Ascending aorta (tissue), 2 donors: ENCODE measurements at regions not wholly inside any gene's neighbourhood (a gene's known extent, or its start where the extent isn't known, plus 50 kb on each side); places are given as distances from the start of the nearest gene placed in this dataset.

Experiments used
- DNase-seq, 2 donors: peaks; one replicate each; pipeline ENCODE4 v3.0.0-alpha.2; 2019; ENCODE audit warnings: low spot score in 2 of 2
- H3K27ac ChIP-seq, 2 donors: fragments of 200-600 bp; sonication (generic); one replicate each; pipeline ENCODE4 v1.5.1; 2016 to 2017; ENCODE audit warnings: mild to moderate bottlenecking in 1 of 2
- H3K27me3 ChIP-seq: fragments of 200-600 bp; sonication (generic); one replicate; pipeline ENCODE4 v1.5.1; 2017
- H3K36me3 ChIP-seq, 2 donors: fragments of 200-600 bp; sonication (generic); one replicate each; pipeline ENCODE4 v1.5.1; 2016
- H3K4me1 ChIP-seq, 2 donors: fragments of 200-600 bp; sonication (generic); one replicate each; pipeline ENCODE4 v1.5.1; 2016 to 2017; ENCODE audit warnings: mild to moderate bottlenecking in 1 of 2
- H3K4me3 ChIP-seq, 2 donors: fragments of 200-600 bp; sonication (generic); one replicate each; pipeline ENCODE4 v1.5.1; 2016 to 2017; ENCODE audit warnings: mild to moderate bottlenecking in 1 of 2
- H3K9me3 ChIP-seq, 2 donors: fragments of 200-600 bp; sonication (generic); one replicate each; pipeline ENCODE4 v1.5.1; 2016
- intact Hi-C: fragments of 100-400 bp; cut with DNase I; formaldehyde crosslinking; loops from one replicate; pipeline ENCODE4 v1.15.1; 2023
- TF ChIP-seq, protein P1 (sequence below), 3 experiments: fragments of 200-600 bp in 2 of 3; fragments of 450-650 bp in 1 of 3; sonication (generic) in 2 of 3; IDR thresholded peaks; one replicate each; pipeline ENCODE4 v1.5.1; 2016 to 2019; ENCODE audit warnings: antibody characterized with exemption in 3 of 3, mild to moderate bottlenecking in 1 of 3, moderate library complexity in 1 of 3

DNA sequence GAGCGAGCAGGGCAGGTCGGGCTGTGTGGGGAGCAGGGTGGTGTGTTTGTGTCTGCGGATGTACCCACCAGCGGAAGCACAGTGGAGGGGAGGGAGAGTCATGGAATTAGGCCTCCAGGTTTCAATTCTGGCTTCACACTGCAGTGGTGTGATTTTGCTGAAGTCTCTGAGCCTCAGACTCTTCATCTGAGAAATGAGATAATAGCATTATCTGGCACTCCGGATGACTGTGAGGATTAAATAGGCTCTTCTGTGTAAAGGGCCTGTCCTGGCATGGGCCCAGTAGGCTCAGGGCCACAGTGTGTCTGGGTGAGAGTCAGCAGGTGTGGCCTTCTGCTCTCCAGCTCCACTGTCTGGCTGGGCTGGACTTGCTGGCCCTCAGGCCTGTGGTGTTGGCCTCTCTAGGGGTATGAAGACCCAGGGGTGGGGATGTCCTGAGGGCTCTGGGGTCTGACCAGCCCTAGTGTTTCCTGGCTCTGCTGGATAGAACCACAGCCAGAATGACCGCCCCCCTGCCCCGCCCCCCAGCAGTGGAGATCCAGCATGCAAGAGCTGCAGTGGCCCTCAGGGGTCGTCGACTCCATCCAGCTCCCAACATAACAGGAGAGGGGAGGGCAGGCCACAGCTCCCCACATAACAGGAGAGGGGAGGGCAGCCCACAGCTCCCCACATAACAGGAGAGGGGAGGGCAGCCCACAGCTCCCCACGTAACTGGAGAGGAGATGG lies 178.6 kb downstream of the RPS24 start:
- no peak for DNase-seq
- intact Hi-C loops: loop anchor here (5.0 to 10.0 kb wide), 2 partner anchors 445 to 763 kb away; no protein-coding TSS in a partner anchor
- TF ChIP-seq, protein P1, sequence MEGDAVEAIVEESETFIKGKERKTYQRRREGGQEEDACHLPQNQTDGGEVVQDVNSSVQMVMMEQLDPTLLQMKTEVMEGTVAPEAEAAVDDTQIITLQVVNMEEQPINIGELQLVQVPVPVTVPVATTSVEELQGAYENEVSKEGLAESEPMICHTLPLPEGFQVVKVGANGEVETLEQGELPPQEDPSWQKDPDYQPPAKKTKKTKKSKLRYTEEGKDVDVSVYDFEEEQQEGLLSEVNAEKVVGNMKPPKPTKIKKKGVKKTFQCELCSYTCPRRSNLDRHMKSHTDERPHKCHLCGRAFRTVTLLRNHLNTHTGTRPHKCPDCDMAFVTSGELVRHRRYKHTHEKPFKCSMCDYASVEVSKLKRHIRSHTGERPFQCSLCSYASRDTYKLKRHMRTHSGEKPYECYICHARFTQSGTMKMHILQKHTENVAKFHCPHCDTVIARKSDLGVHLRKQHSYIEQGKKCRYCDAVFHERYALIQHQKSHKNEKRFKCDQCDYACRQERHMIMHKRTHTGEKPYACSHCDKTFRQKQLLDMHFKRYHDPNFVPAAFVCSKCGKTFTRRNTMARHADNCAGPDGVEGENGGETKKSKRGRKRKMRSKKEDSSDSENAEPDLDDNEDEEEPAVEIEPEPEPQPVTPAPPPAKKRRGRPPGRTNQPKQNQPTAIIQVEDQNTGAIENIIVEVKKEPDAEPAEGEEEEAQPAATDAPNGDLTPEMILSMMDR (IDR thresholded peaks at IDR 0.05): no peak
- H3K27me3 ChIP-seq: no peaks in the 10 kb centered on the region
- H3K27ac ChIP-seq: no peak overlapping the region
- no peaks in the 10 kb centered on the region for H3K9me3 ChIP-seq
- H3K4me1 ChIP-seq: peaks cover 4 to 13% of the 10 kb centered on the region in 2 donors
- no peaks in the 10 kb centered on the region for H3K36me3 ChIP-seq
- no peak overlapping the region for H3K4me3 ChIP-seq

DNA sequence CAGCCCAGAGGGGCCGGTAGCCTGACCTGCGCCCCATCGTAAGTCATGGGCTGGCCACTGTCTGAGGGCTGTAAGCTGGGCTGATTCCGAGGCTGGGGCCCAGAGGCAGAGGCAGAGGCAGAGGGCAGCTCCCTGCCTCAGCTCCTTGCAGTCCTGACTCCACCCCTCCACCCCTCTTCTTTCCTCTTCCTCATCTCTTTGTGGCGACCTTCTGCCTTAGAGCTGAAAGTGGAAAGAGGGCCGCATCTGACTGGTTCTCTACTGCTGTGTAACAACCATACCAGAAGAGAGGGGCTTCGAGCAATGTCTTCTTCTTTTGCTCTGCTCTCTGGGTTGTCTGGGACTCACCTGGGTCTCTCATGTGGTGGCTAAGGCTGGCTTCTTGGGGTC lies 179.1 kb downstream of the RPS24 start:
- Histone ChIP-seq H3K27me3 (no peaks in the 10 kb centered on the region), H3K27ac (no peak overlapping the region), H3K4me1 (peaks cover 4 to 13% of the 10 kb centered on the region in 2 donors), H3K36me3 (no peaks in the 10 kb centered on the region), H3K4me3 (no peak overlapping the region), H3K9me3 (no peaks in the 10 kb centered on the region)
- DNase-seq: no peak
- intact Hi-C loops: loop anchor here (5.0 to 10.0 kb wide), 2 partner anchors 445 to 762 kb away; no protein-coding TSS in a partner anchor
- TF ChIP-seq, protein P1 (IDR thresholded peaks at IDR 0.05): no peak

DNA sequence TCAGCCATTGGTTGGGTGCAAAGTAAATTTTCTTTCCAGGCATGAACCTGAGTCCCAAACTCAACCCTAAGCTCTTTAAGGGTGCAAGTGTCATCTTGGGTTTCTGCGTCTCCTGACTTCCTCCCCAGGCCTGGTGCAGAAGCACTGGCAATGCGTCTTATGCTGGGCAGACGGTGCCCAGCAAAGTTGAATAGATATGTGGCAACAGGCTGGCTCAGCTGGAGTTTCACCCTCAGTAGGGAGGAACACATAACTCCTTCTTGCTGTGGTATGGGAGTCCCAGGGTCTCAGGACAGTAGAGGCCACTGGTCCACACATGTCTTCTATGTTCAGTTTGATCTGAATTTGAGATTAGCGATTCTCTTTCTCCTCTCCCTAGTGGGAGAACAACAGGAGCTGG lies 181.3 kb downstream of the RPS24 start:
- DNase-seq: no peak
- intact Hi-C loops: loop anchor here (1.0 to 10.0 kb wide), 5 partner anchors 42 to 853 kb away; partner anchors contain the start of gene ZMIZ1
- TF ChIP-seq, protein P1 (IDR thresholded peaks at IDR 0.05): no peak
- Histone ChIP-seq H3K9me3 (no peaks in the 10 kb centered on the region), H3K27me3 (no peaks in the 10 kb centered on the region), H3K36me3 (no peaks in the 10 kb centered on the region), H3K4me3 (no peak overlapping the region), H3K27ac (peak overlapping the region; percentile 60 to 65), H3K4me1 (peaks cover 4 to 13% of the 10 kb centered on the region in 2 donors)

DNA sequence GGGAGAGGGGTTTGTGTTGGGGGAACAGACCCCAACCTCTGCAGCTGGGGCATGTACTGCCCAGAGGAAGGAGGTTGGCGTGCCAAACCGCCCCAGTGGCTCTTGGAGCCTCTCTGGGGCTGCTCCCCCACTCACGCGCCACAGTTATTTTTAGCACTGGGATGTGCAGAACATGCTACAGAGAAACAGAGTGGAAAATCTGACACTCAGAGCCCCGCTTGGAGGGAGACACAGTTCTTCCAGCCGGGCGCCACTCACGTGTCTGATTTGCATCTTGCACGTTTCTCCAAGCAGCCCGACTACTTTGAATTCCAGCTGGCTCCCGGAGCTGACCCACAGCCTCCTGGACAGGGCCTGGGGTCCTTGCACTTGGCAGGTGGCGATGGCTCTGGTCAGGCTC lies 182.0 kb downstream of the RPS24 start:
- DNase-seq: peak; percentile 76 to 89
- TF ChIP-seq, protein P1 (IDR thresholded peaks at IDR 0.05): no peak
- Histone ChIP-seq H3K9me3 (no peaks in the 10 kb centered on the region), H3K27me3 (no peaks in the 10 kb centered on the region), H3K4me1 (peaks cover 4 to 13% of the 10 kb centered on the region in 2 donors), H3K4me3 (peak overlapping the region in 1 of 2 donors; percentile 9), H3K27ac (peak overlapping the region; percentile 60 to 65), H3K36me3 (no peaks in the 10 kb centered on the region)
- intact Hi-C loops: loop anchor here (1.0 to 10.0 kb wide), 4 partner anchors 42 to 853 kb away; partner anchors contain the start of gene ZMIZ1

DNA sequence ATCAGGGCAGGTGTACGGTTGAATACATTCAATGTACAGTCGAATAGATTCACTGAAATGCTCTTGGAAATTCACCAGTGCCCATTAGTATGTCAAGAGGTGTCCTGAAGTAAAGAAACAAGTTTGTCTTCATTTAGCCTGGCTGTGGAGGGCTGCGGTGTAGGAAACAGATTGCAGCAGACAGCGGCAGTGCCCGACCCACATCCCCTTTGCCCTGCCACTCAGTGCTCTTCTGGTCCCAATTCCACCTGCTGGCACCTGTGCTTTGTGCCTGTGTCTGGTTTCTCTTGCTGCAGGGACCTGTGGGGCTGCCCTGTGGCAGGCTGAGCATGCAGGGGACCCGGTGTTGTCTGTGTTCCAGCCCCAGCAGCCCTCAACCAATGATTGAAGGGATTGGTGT lies 183.7 kb downstream of the RPS24 start:
- TF ChIP-seq, protein P1 (IDR thresholded peaks at IDR 0.05): no peak
- Histone ChIP-seq H3K27me3 (no peaks in the 10 kb centered on the region), H3K9me3 (no peaks in the 10 kb centered on the region), H3K4me3 (no peak overlapping the region), H3K36me3 (no peaks in the 10 kb centered on the region), H3K27ac (no peak overlapping the region), H3K4me1 (peaks cover 4 to 13% of the 10 kb centered on the region in 2 donors)
- DNase-seq: no peak
- intact Hi-C loops: loop anchor here (5.0 to 10.0 kb wide), 2 partner anchors 40 to 757 kb away; no protein-coding TSS in a partner anchor
